Stimulated activated CD4-positive, alpha-beta T cell treated with anti-CD3 and anti-CD28 coated beads, Interleukin-15, amount 100 ng/mL, for 24 hours (primary cell): ENCODE measurements at regions not wholly inside any gene's neighbourhood (a gene's known extent, or its start where the extent isn't known, plus 50 kb on each side); places are given as distances from the start of the nearest gene placed in this dataset.

ENCODE experiments used
- DNase-seq: peaks from one replicate; pipeline ENCODE4 v3.0.0-alpha.2; 2020

GRCh38 chr6:9507136-9507895, 907.6 kb downstream of the TFAP2A start:
- DNase-seq: no peak

GRCh38 chr6:9504191-9504590, 910.7 kb downstream of the TFAP2A start:
- DNase-seq: no peak

- DNase-seq: no peak
Observed at GRCh38 chr6:9503111-9503761, 911.6 kb downstream of the TFAP2A start.

- DNase-seq: no peak
Observed at GRCh38 chr6:9499709-9500108, 915.2 kb downstream of the TFAP2A start.

- no peak for DNase-seq
Observed at GRCh38 chr6:9496837-9497236, 918.0 kb downstream of the TFAP2A start.

GRCh38 chr6:9494864-9495263, 920.0 kb downstream of the TFAP2A start:
- no peak for DNase-seq

GRCh38 chr6:9492790-9493189, 922.1 kb downstream of the TFAP2A start:
- no peak for DNase-seq

GRCh38 chr6:9487128-9487527, 927.7 kb downstream of the TFAP2A start:
- DNase-seq: no peak

GRCh38 chr6:9485992-9486391, 928.9 kb downstream of the TFAP2A start:
- no peak for DNase-seq

- DNase-seq: no peak
Observed at GRCh38 chr6:9484686-9485085, 930.2 kb downstream of the TFAP2A start.

GRCh38 chr6:9484091-9484490, 930.8 kb downstream of the TFAP2A start:
- DNase-seq: no peak

GRCh38 chr6:9482030-9482738, 932.7 kb downstream of the TFAP2A start:
- DNase-seq: no peak

GRCh38 chr6:9481292-9482029, 933.4 kb downstream of the TFAP2A start:
- DNase-seq: no peak

GRCh38 chr6:9468277-9468676, 946.6 kb downstream of the TFAP2A start:
- no peak for DNase-seq

GRCh38 chr6:9467741-9468140, 947.1 kb downstream of the TFAP2A start:
- DNase-seq: no peak

GRCh38 chr6:9464583-9464982, 950.3 kb downstream of the TFAP2A start:
- no peak for DNase-seq

GRCh38 chr6:9463311-9463710, 951.6 kb downstream of the TFAP2A start:
- no peak for DNase-seq

- no peak for DNase-seq
Observed at GRCh38 chr6:9461188-9461587, 953.7 kb downstream of the TFAP2A start.

GRCh38 chr6:9458424-9458823, 956.5 kb downstream of the TFAP2A start:
- DNase-seq: no peak

- DNase-seq: no peak
Observed at GRCh38 chr6:9455864-9456658, 958.8 kb downstream of the TFAP2A start.

GRCh38 chr6:9439621-9440330, 975.1 kb downstream of the TFAP2A start:
- no peak for DNase-seq

GRCh38 chr6:9437836-9438235, 977.0 kb downstream of the TFAP2A start:
- DNase-seq: no peak
